Duodenal mucosa (tissue), 2 donors: ENCODE measurements at regions not wholly inside any gene's neighbourhood (a gene's known extent, or its start where the extent isn't known, plus 50 kb on each side); places are given as distances from the start of the nearest gene placed in this dataset.

Source experiments
- H3K27ac ChIP-seq: one replicate; pipeline ENCODE4 v1.7.0; 2013; ENCODE audit warnings: low read depth, low read length
- H3K27me3 ChIP-seq, 2 donors: one replicate each; pipeline ENCODE4 v1.7.0; 2013; ENCODE audit warnings: low read length in 2 of 2, control low read depth in 1 of 2; ENCODE audit not compliant: insufficient read depth in 2 of 2, control insufficient read depth in 1 of 2
- H3K36me3 ChIP-seq, 2 donors: one replicate each; pipeline ENCODE4 v1.7.0; 2013; ENCODE audit warnings: low read length in 2 of 2, control low read depth in 1 of 2; ENCODE audit not compliant: insufficient read depth in 2 of 2, control insufficient read depth in 1 of 2
- H3K4me1 ChIP-seq, 2 donors: one replicate each; pipeline ENCODE4 v1.7.0; 2013; ENCODE audit warnings: low read length in 2 of 2, control low read depth in 1 of 2; ENCODE audit not compliant: insufficient read depth in 2 of 2, control insufficient read depth in 1 of 2
- H3K4me3 ChIP-seq, 2 donors: one replicate each; pipeline ENCODE4 v1.7.0; 2013; ENCODE audit warnings: low read length in 2 of 2, low read depth in 1 of 2
- H3K9ac ChIP-seq, 2 donors: one replicate each; pipeline ENCODE4 v1.7.0; 2013; ENCODE audit warnings: low read length in 2 of 2, low read depth in 1 of 2
- H3K9me3 ChIP-seq, 2 donors: one replicate each; pipeline ENCODE4 v1.7.0; 2013; ENCODE audit warnings: low read length in 2 of 2, control low read depth in 1 of 2; ENCODE audit not compliant: control insufficient read depth in 1 of 2

DNA sequence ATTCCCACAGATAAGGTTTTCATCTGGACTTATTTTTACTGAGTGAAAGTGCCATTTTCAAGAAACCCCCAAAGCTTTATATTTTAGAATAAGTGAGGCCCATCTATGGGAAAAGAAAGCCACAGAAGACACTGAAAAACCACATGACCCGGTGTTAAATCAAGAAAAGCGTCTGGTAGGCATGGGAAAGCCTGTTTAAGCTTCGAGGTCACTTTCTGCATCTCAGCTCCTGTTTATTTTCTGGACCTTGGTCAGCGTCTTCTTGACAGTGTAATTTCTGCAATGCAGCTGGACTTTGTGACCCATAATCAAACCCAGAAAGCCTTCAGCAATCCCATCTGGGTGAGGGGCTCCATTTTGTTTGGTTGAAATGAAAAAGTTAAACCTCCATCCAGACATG is 59.6 kb upstream of the NEDD9 start:
- H3K4me1 ChIP-seq, result peaks cover 13 to 19% of the 10 kb centered on the region in 2 donors
- H3K27me3 ChIP-seq, result no peaks in the 10 kb centered on the region
- H3K4me3 ChIP-seq, result no peak overlapping the region
- no peak overlapping the region for H3K27ac ChIP-seq
- no peaks in the 10 kb centered on the region for H3K9me3 ChIP-seq
- no peaks in the 10 kb centered on the region for H3K36me3 ChIP-seq
- H3K9ac ChIP-seq, result no peak overlapping the region

- Histone ChIP-seq H3K9me3 (peaks cover 0 to 2% of the 10 kb centered on the region in 2 donors), H3K4me1 (peaks cover 13 to 18% of the 10 kb centered on the region in 2 donors), H3K4me3 (no peak overlapping the region), H3K9ac (no peak overlapping the region), H3K36me3 (no peaks in the 10 kb centered on the region), H3K27me3 (no peaks in the 10 kb centered on the region), H3K27ac (no peak overlapping the region)
Measured at GRCh38 chr6:11291582-11291981, 59.1 kb upstream of the NEDD9 start.

GRCh38 chr6:11290027-11290426 is 57.6 kb upstream of the NEDD9 start:
- H3K4me1 ChIP-seq, result peaks cover 13 to 18% of the 10 kb centered on the region in 2 donors
- no peak overlapping the region for H3K27ac ChIP-seq
- H3K9me3 ChIP-seq, result peaks cover 3 to 4% of the 10 kb centered on the region in 2 donors
- H3K36me3 ChIP-seq, result no peaks in the 10 kb centered on the region
- no peaks in the 10 kb centered on the region for H3K27me3 ChIP-seq
- no peak overlapping the region for H3K4me3 ChIP-seq
- no peak overlapping the region for H3K9ac ChIP-seq

DNA sequence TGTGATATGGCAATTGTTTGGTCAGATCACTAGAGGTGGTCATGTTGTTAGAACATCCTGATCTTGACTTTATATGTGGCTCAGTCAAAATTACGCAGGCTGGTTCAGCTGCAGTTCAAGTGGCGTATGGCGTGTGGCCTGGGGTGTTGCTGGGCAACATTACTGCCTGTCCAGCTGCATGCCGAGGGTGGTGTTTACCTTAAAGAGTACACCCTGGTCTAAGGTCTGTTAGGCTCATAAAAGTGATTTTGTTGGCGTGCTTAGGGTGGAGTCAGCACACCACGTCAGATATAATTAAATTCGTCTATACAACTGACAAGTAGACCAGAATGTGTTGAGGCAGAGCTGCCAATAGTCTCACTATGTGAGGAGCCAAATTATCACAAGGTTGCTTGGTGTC is 55.6 kb upstream of the NEDD9 start:
- H3K27me3 ChIP-seq, result no peaks in the 10 kb centered on the region
- H3K4me3 ChIP-seq, result no peak overlapping the region
- H3K9ac ChIP-seq, result no peak overlapping the region
- H3K36me3 ChIP-seq, result no peaks in the 10 kb centered on the region
- peak overlapping the region; percentile 37 for H3K27ac ChIP-seq
- H3K4me1 ChIP-seq, result peaks cover 13 to 28% of the 10 kb centered on the region in 2 donors
- peaks cover 3 to 4% of the 10 kb centered on the region in 2 donors for H3K9me3 ChIP-seq

- Histone ChIP-seq H3K27me3 (no peaks in the 10 kb centered on the region), H3K27ac (no peak overlapping the region), H3K4me1 (peaks cover 13 to 39% of the 10 kb centered on the region in 2 donors), H3K36me3 (no peaks in the 10 kb centered on the region), H3K4me3 (no peak overlapping the region), H3K9me3 (peaks cover 3 to 4% of the 10 kb centered on the region in 2 donors), H3K9ac (no peak overlapping the region)
Measured at GRCh38 chr6:11284996-11285395, 52.5 kb upstream of the NEDD9 start.

GRCh38 chr6:11283629-11284028 is 51.2 kb upstream of the NEDD9 start:
- Histone ChIP-seq H3K27ac (no peak overlapping the region), H3K9ac (no peak overlapping the region), H3K9me3 (peaks cover 3 to 4% of the 10 kb centered on the region in 2 donors), H3K4me1 (peaks cover 18 to 39% of the 10 kb centered on the region in 2 donors), H3K4me3 (no peak overlapping the region), H3K36me3 (no peaks in the 10 kb centered on the region), H3K27me3 (no peaks in the 10 kb centered on the region)

DNA sequence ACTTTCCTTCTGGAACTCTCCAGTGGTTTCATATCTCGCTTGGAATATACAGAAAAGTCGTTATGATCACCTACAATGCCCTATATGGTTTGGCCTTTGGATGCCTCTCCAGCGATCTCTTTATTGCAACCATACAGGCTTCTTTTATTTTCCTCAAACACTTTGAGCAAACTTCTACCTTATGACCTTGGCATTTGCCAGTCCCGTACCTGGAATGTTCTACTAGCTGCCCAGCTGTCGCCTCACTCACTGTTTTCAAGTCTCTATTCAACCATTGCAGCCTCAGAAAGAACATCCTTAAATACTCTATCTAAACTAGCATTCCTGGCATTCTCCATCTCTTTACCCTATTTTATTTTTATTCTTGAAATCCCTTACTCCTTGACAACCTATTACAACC is 50.4 kb upstream of the NEDD9 start:
- H3K4me3 ChIP-seq, result no peak overlapping the region
- no peak overlapping the region for H3K27ac ChIP-seq
- no peaks in the 10 kb centered on the region for H3K36me3 ChIP-seq
- H3K27me3 ChIP-seq, result no peaks in the 10 kb centered on the region
- H3K9ac ChIP-seq, result no peak overlapping the region
- peaks cover 3 to 4% of the 10 kb centered on the region in 2 donors for H3K9me3 ChIP-seq
- H3K4me1 ChIP-seq, result peaks cover 20 to 35% of the 10 kb centered on the region in 2 donors
